ENCODE measurements at regions not wholly inside any gene's neighbourhood (a gene's known extent, or its start where the extent isn't known, plus 50 kb on each side); places are given as distances from the start of the nearest gene placed in this dataset.

DNA sequence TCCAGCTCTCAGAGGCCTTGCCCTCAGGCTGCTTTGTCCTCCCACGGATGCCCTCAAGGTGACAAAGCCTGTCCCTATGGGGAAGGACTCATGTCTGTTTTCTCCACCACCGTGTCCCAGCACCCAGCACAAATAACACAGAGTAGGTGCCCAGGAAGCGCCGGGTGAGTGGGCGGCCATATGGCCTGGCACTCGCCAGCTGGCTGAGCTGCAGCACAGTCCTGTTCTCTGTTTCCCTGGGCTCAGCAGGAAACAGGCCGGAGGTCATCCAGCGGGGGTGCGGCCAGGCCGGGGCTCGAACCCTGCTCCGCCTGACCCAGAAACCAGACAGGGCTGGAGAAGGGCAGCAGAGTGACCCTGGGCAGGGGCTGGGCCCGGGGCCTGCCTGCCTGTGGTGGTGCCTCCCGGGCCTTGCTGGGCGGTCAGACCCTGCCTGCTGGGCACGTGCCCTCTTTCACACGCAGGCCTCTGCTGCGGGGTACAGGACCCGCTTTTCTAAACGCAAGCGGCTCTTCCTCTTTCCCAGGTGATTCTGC, 139.0 kb upstream of the CIBAR2 start:
- no peaks in the 10 kb centered on the region for H3K27me3 ChIP-seq (ENCODE audit: control insufficient read depth, insufficient read depth, low read length)
- H3K79me1 ChIP-seq (ENCODE audit: low read depth in 1 of 2, low read length in 2 of 2), result peaks cover 37 to 90% of the 10 kb centered on the region in 2 experiments
- ATAC-seq (ENCODE audit: low read depth), result no peak
- CTCF ChIA-PET, result no interaction called here
- no peak overlapping the region for H2AK9ac ChIP-seq (replicated peaks; ENCODE audit: low read depth, low read length, poor library complexity)
- no peak for TF ChIP-seq SMC3 (IDR thresholded peaks at IDR 0.05; ENCODE audit: low read depth, low read length)
- no peak for TF ChIP-seq MAZ (IDR thresholded peaks at IDR 0.05; ENCODE audit: borderline replicate concordance, low read depth, low read length)
- no peak for TF ChIP-seq RFX5 (IDR thresholded peaks at IDR 0.05; ENCODE audit: low read depth, low read length)
- no peak overlapping the region for H3K18ac ChIP-seq (ENCODE audit: low read depth, low read length)
- H4K8ac ChIP-seq (ENCODE audit: low read depth in 2 of 2, low read length in 2 of 2), result no peak overlapping the region
- H2AK5ac ChIP-seq (ENCODE audit: low read depth, low read length), result no peak overlapping the region
- no peak overlapping the region for H4K91ac ChIP-seq (ENCODE audit: insufficient read depth, low read depth, low read length)
- H2BK5ac ChIP-seq (ENCODE audit: low read depth, low read length, poor library complexity, severe bottlenecking), result no peak overlapping the region
- dilution Hi-C loops (cut with HindIII; ENCODE audit: low sequenced_read_pairs, unreplicated experiment) (no loop called here), in situ Hi-C loops (cut with MboI; ENCODE audit: low sequenced_read_pairs) (no loop called here), intact Hi-C loops (cut with micrococcal nuclease) (no loop called here)
- no peak overlapping the region for H2BK120ac ChIP-seq (ENCODE audit: low read depth, low read length)
- H3K56ac ChIP-seq (ENCODE audit: extremely low read depth, insufficient read depth, low read length), result no peak overlapping the region
- H3K14ac ChIP-seq (replicated peaks; ENCODE audit: low read depth, low read length), result no peak overlapping the region
- no peak overlapping the region for H3K4me2 ChIP-seq (ENCODE audit: low read depth, low read length)
- H3K4me3 ChIP-seq (ENCODE audit: insufficient read depth, low read depth, low read length), result no peak overlapping the region
- H2AFZ ChIP-seq (replicated peaks; ENCODE audit: low read length, poor library complexity), result no peak overlapping the region
- H3K27ac ChIP-seq (ENCODE audit: insufficient read depth, low read length), result no peak overlapping the region
- POLR2A ChIA-PET (ENCODE audit: unreplicated experiment), result interaction anchor here (0.6 kb wide), 1 partner anchor 41 kb away, joined by 3 read pairs; no protein-coding TSS in a partner anchor
- H2BK20ac ChIP-seq (ENCODE audit: low read depth, low read length), result no peak overlapping the region
- H3K9me1 ChIP-seq (ENCODE audit: insufficient read depth, low read length), result no peaks in the 10 kb centered on the region
- H3K9me3 ChIP-seq (ENCODE audit: control insufficient read depth, insufficient read depth, low read length), result no peaks in the 10 kb centered on the region
- WGBS, 2 experiments (ENCODE audit: extremely low coverage in 2 of 2, insufficient read length in 1 of 2), result 97% methylated on average over 12 of the region's 21 CpGs; no CpG with 5 or more reads in 1 of the 2 experiments
- no peak overlapping the region for H3K4ac ChIP-seq (ENCODE audit: low read depth, low read length)
- no peaks in the 10 kb centered on the region for H3K36me3 ChIP-seq (ENCODE audit: control insufficient read depth, insufficient read depth, low read length)
- H2BK15ac ChIP-seq (ENCODE audit: low read depth, low read length), result no peak overlapping the region
- no peak overlapping the region for H3K23ac ChIP-seq (ENCODE audit: low read depth, low read length)
- DNase-seq, result no peak
- peaks cover 7% of the 10 kb centered on the region; the same call in 1 of the 2 replicates for H3K4me1 ChIP-seq (ENCODE audit: control insufficient read depth, insufficient read depth, low read length)
- no TSS peak for BruUV-seq (replicated peaks)
- H3K9ac ChIP-seq (ENCODE audit: low read depth, low read length), result no peak overlapping the region
- H4K20me1 ChIP-seq (ENCODE audit: insufficient read depth, low read length), result peaks cover 81% of the 10 kb centered on the region
- no peak overlapping the region for H4K5ac ChIP-seq (ENCODE audit: low read depth, low read length)

All from IMR-90 (cell line).